SH-SY5Y (cell line): ENCODE measurements at regions not wholly inside any gene's neighbourhood (a gene's known extent, or its start where the extent isn't known, plus 50 kb on each side); places are given as distances from the start of the nearest gene placed in this dataset.

Experiments
- GATA2 ChIP-seq: IDR thresholded peaks from 2 replicates; pipeline ENCODE4 v1.6.1; 2011; ENCODE audit warnings: mild to moderate bottlenecking, low read depth, low read length
- GATA3 ChIP-seq: IDR thresholded peaks from 2 replicates; pipeline ENCODE4 v1.6.1; 2011; ENCODE audit warnings: low read depth, mild to moderate bottlenecking, low read length, moderate library complexity

GRCh38 chr10:65779985-65780384 is 1145.9 kb upstream of the LRRTM3 start:
- TF ChIP-seq GATA3 (no peak), GATA2 (no peak)
